Hematopoietic multipotent progenitor cell treated with erythropoietin and hydrocortisone succinate and interleukin-3 and kit ligand, for 6 days (in vitro differentiated cells): ENCODE measurements at regions not wholly inside any gene's neighbourhood (a gene's known extent, or its start where the extent isn't known, plus 50 kb on each side); places are given as distances from the start of the nearest gene placed in this dataset.

ENCODE experiments used
- DNase-seq: peaks from one replicate; pipeline ENCODE4 v3.0.0-alpha.2; 2015

DNA sequence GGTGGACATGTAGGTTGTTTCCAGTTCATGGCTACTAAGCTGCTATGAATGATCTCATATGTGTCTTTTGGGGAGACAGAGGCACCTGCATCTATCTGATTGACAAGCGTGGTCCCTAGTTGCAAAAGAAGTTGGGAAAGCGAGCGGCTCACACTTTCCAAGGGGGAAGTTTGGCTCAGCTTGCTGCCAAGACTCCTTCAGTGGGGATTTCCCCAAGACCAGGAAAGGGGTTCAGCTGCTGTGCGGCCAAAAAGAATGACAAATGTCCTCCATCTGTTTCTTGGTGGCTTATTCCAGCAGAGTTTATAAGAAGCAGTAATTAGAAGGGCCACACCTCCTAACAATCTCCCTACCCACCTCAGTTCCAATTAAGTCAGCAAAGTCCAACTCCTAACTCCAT is 128.5 kb upstream of the GALNT2 start:
- DNase-seq: no peak

DNA sequence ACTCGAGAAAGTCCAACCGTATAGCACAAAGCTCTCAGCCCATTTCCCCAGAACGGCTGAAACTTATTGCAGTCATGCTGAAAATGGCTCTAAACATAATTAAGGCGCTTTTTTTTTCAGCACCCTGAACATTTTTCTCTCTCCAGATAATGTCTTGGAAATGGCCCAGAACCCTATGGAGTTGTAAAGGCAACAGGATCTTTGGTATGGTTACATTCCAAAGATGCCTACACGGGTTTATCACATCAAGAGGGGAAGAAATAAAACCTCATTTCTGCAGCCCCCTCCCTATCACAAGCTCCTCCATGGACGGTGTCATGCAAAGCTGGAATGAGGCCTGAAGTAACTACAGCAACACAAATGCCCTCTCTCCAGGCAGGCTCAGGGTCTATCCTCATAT is 126.4 kb upstream of the GALNT2 start:
- DNase-seq: no peak

DNA sequence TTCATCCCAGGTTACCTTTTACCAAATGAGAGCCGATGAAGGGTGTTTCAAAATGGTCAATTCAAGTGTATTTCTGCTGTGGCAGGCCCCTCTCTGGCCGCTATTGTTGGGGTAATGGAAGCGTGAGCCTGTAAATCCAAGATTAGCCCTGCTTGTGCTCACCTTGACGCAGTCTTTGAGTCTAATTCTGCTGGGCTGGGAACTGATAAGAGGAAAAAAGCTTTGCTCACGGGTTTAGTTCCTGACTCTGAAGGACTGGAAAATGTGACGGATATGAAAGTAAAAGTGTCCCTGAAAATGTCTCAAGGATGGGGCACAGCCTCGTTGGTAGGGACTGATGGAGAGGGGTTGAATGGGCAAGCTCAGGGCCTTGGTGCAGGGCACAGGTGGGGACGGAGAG is 125.9 kb upstream of the GALNT2 start:
- DNase-seq: no peak

DNA sequence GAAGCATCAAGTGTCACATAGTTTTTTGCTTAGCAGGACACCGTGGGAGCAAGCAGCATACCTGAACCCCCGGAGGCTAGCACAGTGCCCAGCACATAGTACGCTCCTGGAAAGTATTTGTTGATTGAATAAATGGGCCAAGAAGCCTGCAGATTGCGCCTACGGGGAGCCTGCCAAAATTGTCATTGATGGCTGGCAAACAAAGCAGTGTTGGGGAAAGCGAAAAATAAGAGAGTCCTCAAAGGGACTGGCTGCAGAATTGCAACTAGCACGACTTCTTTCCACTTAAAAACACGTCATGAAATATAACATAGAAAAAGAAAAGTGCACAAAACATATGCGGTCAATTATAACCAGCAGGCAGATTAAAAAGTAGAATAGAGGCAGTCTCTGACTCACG is 125.2 kb upstream of the GALNT2 start:
- DNase-seq: no peak

DNA sequence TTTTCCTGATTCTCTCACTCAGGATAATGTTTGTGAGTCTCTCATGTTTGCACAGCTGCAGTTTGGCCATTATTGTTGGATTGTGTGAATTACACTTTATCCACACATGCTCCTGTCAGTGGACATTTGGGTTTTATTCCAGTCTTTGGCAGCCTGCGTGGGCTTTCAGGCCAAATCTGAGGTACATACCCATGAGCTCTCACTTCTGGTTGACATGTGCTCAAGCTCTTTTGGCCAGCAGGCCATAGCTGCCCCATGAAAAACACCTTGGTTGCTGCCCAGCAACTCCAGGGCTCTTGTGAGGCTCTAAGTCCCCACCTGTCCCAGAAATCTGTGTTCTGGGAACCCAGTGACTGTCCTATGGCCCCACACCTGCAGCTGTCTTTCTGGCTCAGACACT is 124.5 kb upstream of the GALNT2 start:
- no peak for DNase-seq

DNA sequence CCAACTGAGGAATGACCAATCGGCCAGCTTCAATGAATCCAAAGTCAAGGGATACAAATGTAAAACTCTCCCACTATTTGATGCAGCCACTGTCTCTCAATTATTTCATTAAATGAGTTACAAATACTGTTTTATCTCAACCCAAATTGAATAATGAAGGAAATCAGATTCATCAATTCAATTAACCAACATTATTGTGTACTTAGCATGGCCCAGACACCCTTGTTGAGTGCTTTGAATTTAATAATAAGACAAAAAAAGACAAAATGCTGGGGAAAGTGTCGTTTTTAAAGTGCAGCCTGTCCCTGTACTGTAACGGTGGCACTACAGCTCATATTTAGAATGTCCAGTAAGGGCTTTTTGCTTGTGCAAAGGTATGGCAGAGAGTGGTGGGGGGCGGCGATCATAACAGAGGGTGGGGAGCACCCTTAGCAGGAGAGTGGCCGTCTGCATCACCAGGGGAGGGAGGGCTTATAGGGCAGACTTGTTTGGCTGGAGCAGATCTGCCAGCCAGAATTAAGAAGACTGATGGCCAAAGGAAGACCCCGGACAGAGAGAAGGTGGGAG is 123.8 kb upstream of the GALNT2 start:
- DNase-seq: no peak

DNA sequence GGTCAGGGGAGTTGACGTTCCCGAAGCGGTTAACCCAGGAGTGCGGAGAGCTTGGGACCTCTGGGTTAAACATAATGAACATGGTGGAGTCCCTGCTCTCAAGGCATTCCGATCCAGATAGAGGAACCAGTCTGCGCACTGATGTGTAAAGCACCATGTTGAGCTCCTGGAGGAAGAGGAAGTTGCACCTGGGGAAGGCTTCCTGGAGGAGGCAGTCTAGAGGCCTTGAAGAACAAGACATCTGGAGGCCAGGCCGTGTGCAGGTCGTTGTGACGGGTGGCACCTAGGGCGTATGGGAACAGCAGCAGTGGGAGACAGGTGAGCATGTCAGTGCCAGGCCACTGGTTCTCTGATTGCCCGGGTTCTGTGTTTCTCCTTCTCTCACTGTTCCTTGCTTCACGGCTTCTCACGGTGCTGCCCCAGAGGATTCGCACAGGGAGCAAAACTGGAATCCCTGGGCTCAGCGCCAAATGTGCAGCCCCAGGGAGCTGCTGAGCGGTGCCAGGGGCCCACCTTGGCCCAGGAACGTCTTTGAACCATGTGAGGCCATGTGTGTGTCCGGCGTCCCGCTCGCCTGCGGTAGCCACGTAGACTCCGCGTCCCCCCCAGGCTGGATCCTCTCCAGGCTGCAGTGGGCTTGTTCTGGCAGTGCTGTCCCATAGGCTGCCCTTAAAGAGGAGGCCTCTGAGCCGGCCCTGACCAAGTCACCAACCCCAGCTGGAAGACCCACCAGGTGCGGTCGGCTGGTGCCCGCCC is 122.9 kb upstream of the GALNT2 start:
- no peak for DNase-seq

DNA sequence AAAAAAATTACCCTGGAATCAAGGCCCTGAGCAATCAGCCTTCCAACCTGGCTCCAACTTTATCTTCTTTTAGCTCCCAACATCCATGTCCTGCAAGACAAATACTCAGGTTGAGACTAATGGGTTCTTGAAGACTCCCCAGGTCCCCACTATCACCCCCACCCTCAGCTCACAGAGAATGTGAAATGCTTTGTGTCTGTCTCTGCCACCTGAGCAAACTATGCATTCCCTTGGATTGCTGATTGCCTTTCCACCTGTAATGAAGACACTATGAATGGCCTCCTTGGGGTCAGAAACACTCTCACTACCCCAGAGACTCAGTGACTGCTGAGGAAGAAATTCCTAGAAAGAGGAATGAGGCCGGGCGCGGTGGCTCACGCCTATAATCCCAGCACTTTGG is 121.2 kb upstream of the GALNT2 start:
- no peak for DNase-seq

DNA sequence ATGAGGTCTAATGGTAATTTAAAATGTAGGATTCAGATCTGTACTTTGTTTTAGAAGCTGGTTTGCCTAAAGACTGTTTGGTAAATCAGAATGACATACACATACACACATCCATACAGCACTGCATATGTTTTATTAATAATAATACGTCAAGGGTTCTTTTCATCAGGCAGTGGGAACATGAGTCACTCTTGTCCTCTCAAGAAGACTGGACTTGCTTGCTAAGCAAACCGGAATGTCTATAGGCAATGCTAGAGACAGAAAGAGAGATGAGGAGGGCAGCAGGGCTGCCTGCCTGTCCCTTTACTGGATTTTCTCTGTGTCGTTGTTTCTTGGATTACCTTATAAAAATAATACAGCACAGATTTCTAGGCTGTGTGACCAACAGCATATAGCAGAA is 119.1 kb upstream of the GALNT2 start:
- DNase-seq: no peak

DNA sequence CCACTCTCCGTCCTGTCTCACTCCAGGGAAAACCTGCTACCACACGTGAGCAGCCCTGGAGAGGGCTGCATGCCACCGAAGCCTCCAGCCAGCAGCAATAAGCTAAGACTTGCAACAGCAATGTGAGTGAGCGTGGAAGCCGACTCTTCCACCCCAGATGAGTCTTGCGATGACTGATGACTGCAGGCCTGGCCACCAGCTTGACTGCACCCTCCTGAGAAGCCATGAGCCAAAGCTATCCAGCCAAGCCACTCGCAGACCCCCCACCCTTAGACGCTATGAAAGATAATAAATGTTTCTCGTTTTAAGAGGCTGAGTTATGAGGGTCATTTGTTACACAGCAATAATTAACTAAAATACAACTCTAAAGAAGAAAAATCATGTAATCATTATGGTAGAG is 118.6 kb upstream of the GALNT2 start:
- no peak for DNase-seq

DNA sequence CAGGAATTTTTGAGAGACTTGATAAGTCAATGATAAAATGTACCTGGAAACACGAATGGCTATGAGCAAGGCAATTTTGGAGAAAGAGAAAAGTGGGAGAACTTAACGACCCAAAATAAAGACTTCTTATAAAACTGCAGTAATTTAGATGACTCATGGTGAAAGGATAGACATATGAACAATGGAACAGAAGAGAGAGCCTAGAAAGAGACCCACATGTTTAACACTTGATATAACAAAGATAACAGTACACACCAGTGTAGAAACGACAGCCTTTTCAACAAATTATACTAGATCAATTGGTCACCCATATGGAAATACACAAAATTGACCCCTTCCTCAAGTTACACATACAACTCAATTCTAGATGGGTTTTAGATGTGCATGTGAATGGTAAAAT is 117.5 kb upstream of the GALNT2 start:
- DNase-seq: no peak

DNA sequence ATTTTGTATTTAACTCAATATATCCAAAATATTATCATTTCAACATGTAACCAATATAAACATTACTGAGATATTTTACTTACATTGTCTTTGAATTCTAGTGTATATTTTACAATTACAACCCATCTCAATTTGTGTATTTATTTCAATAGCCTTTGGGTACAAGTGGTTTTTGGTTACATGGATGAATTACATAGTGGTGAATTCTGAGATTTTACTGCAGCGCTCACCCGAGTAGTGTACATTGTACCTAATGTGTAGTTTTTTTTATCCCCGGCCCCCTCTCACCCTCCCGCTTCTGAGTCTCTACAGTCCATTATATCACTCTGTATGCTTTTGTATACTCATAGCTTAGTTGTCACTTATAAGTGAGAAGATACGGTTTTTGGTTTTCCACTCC is 117.0 kb upstream of the GALNT2 start:
- DNase-seq: no peak

DNA sequence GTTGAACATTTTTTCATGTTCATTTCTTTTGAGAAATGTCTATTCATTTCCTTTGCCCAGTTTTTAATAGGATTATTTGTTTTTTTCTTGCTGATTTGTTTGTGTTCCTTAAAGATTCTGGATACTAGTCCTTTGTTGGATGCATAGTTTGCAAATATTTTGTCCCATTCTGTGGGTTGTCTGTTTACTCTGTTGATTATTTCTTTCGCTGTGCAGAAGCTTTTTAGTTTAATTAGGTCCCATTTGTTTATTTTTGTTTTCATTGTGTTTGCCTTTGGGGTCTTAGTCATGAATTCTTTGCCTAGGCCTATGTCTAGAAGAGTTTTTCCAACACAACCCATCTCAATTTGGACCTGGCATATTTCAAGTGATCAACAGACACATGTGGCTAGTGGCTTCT is 116.1 kb upstream of the GALNT2 start:
- no peak for DNase-seq

DNA sequence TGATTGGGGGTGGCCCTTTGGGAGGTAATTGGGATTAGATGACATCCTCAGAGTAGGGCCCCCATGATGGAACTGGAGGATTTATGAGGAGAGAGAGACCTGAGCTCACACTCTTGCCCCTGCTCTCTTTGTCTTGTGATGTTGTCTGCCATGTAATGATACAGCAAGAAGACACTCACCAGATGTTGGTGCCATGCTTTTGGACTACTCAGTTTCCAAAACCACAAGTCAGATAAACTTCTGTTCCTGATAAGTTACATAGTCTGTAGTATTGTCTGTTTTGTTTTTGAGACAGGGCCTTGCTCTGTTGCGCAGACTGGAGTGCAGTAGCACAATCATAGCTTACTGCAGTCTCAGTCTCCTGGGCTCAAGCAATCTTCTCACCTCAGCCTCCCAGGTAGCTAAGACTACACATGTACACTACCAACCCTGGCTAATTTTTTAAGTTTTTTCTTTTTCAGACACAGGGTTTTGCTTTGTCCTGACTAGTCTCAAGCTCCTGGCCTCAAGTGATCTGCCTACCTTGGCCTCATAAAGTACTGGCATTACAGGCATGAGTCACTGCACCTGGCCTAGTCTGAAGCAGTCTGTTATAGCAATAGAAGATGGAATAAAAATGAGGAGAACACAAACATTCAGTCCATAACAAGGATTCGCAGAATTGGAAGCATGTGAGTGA is 115.0 kb upstream of the GALNT2 start:
- DNase-seq: peak; percentile 82

DNA sequence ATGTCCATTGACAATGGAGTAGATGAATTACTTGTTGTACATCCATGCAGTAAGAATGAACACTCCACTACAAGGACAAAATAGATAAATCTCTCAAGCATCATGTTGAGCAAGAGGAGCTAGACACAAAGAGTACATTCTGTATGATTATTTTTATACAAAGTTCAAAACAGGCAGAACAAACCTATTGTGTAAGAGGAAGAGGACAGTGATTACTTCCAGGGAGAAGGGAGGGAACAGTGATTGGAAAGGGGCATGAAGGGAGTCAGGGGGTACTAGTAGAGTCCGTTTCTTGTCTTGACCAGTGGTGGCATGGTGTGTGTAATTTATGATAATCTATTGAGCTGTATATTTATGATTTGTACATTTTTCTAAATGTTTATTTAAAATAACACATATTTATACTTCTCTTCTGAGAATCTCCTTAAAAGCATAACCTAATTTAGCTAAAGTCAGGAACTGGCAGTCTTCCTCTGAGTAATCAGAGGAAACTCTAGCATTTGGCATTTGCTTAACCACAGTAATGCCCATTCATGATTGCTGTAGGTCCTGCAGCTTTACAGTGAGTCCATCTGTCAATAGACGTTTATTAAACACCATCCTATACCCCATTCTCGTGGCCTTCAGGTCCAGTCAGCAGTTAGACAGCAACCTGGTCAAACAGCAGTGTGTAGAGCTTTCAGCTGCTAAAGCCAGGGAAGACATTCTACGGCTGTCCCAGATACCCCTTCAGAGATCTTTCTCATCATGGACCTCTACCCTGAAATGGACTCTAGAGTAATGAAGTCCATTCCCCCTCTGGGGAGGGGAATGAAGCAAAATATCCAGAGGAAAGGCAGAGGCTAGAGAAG is 114.1 kb upstream of the GALNT2 start:
- no peak for DNase-seq

DNA sequence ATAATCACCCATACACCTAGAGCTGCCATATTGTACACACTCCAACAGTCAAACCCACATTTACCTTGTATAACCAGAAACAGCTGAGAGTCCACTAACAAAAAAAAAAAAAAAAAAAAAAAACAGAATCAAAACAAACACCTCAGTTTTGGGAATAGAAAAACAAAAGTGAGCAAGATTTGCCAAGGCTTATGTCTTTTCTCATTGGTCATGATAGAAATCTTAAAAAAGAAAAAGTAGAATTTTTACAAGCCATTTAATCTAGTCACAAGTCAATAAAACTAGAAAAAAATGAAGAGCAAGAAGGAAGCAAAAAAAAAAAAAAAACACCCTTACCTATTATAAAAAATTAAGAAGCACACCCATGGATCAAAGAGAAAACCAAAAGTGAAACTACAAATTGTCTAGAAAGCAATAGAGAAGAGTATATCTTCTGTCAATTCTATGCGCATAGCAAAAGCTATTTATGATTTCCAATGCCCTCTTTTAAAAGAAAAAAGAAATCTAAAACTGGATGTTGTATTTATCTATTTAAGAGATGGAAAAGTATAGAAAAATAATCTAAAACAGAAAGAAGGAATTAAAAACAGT is 113.2 kb upstream of the GALNT2 start:
- no peak for DNase-seq

DNA sequence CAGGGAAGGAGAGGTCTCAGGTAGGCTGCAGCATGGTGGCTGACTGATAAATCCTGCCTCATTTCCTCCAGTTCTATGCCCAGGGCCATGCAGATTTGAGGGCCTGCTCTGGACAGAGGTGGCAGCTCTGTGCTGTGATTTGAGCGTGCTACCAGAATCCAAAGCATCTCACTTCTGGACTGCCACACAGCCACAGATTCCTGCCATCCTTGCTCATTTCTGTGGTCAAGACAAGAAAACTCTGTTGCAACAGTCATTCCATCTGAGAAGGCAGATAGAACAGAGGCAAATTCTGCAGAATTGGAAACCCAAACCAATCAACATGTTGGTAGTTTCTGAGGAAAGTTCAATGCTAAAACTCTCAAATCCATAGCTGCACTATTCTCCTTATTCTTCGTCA is 102.8 kb upstream of the GALNT2 start:
- no peak for DNase-seq

DNA sequence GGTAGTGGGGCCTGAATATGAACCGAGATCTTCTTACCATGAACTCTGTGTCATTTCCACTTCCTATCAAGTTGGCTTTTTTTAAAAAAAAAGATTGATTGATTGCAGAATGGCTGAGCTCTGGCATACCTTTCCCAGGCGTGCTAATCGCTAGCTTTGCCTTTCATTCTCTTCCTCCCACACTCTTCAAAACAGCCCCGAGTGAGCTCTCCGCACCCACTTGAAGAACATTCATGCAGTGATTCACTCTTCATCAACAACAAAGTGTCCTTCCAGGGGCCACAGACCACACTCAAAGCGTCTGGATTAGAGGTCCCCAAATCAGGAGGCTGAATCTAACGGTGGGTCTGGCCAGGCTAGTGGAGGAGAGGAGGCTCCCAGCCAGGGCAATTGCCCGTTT is 96.3 kb upstream of the GALNT2 start:
- no peak for DNase-seq

DNA sequence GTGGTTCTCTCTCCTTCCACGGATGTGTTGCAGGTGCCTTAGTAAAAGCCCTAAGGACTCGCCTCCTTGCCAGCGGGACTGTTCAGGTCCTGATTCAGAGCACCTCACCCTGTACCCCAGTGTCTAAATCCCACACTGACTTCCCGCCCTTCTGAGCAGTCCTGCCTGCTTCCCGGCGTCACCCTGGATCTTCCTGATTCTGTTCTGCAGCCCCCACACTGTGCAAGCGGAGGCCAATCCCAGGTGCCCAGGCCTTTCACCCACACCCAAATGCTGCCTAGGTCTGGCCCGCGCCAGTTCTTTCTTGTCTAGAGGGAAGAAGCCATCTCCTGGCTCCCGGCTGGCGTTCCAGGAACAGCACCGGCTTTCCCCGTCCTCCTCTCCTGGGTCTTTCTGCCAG is 95.9 kb upstream of the GALNT2 start:
- DNase-seq: no peak

DNA sequence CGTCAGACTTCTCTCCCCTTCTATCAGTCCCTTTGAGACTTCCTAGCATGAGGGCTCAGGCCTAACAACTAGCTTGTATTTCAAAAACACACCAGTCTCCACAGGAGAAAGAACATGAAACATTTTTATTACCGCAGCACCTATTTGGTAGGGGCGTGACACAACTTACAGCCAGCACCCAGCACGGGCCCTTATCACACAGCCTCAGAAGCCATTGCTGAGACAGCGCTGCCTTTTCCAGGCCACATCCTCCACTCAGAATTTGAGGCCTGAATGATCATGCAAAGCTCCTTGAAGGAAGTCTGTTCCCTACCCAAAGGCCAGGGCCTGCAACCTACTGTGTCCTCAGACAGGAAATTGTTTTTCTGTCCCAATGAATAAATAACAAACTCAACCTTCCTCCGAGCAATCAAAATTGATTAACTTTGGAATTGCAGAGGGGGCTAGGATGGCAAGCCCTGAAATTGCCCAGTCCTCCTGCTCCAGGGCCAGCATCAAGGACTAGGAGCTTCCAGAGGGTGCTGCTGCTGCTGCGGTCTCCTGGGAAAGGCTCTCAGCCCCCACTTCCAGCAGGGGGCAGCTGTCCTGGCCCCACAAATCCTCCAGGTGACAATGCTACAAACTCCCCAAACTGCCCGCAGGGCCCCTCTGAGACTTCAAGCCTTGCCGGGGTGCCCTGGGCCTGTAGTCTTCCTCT is 94.3 kb upstream of the GALNT2 start:
- DNase-seq: peak; percentile 71

DNA sequence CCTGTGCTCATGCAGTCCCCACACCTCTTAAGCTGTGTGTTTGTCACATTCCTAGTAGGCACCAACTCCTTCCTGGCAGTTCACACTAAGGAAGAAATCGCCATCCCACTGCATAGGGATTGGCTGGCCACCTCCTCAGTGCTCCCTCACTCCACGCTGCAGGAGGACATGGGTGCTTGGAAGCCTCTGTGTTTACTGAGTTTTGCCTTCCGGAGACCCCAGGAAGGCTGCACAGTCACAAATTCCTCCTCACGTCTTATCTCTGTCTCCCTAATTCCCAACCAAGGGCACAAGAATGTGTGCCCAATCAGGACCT is 93.8 kb upstream of the GALNT2 start:
- no peak for DNase-seq

DNA sequence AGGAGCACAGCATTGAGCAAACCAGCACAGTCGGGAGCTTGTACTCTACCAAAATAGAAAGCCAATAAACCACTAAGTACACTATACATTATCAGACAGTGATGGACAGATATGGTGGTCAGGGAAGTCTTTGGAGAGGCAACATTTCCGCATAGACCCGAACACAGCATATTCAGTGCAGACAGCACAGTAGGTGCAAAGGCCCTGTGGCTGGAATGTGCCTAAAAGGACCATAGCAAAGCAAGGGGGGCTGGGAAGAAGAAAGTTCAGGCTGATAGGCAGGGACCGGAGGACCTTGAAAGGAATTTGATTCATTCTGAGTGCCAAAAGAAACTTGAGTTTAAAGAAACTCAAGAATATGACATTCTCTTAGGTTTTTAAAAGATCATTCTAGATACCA is 92.0 kb upstream of the GALNT2 start:
- DNase-seq: no peak

DNA sequence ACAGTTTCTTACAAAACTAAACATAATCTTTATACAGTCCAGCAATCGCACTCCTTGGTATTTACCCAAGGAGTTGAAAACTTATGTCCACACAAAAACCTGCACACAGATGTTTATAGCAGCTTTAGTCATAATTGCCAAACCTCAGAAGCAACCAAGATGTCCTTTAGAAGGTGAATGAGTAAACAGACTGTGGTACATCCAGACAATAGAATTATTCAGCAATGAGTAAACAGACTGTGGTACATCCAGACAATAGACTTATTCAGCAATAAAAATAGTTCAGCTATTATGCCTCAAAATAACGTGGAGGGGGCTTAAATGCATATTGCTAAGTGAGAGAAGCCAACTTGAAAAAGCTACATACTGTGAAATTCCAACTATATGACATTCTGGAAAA is 87.0 kb upstream of the GALNT2 start:
- DNase-seq: no peak
